ENCODE measurements at regions not wholly inside any gene's neighbourhood (a gene's known extent, or its start where the extent isn't known, plus 50 kb on each side); places are given as distances from the start of the nearest gene placed in this dataset.

DNA sequence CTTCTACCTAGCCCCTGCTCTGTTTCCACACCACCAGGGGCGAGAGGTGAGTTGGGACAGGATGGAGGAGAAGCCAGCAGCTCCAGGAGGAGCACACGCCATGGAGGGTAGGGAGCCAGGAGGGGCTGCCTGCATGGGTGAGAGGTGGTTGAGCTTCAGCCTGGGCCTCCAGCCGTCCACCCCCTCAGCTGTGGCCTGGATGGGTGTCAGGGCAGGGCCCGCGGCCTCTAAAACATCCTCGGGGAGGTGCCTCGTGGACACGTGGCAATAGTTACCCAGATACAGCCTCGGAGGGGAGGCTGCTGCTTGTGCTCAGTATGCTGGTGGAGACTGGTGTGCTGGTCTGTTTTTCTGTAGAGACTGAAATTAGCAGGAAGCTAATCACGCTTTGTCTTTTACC lies 104.7 kb upstream of the GSE1 start:
- Histone ChIP-seq H3K27me3 (ENCODE audit: control insufficient read depth, insufficient read depth, low read length) (no peaks in the 10 kb centered on the region), H3K27ac (ENCODE audit: low read length) (no peak overlapping the region), H3K9me3 (ENCODE audit: control insufficient read depth, insufficient read depth, low read depth, low read length) (no peaks in the 10 kb centered on the region), H3K4me1 (ENCODE audit: control insufficient read depth, insufficient read depth, low read length) (peaks cover 7% of the 10 kb centered on the region), H3K36me3 (ENCODE audit: control insufficient read depth, insufficient read depth, low read length) (no peaks in the 10 kb centered on the region), H3K4me3 (ENCODE audit: low read depth in 2 of 2, low read length in 2 of 2) (no peak overlapping the region)
- BruUV-seq (replicated peaks), result no TSS peak
- ChIA-PET POLR2A (no interaction called here), CTCF (interaction anchor here (0.6 kb wide), 1 partner anchor 217 kb away, joined by 4 read pairs; no protein-coding TSS in a partner anchor)
- no peak for ATAC-seq
- in situ Hi-C loops (cut with HindIII; ENCODE audit: low pct_unique_long_range_greater_than_20kb, low sequenced_read_pairs), result no loop called here
- TF ChIP-seq SIN3A (IDR thresholded peaks at IDR 0.05; ENCODE audit: borderline replicate concordance, insufficient read depth, low read depth, low read length) (no peak), TCF7L2 (IDR thresholded peaks at IDR 0.05; ENCODE audit: low read depth, low read length) (no peak), POLR2AphosphoS5 (IDR thresholded peaks at IDR 0.05; ENCODE audit: low read depth, low read length) (no peak)
- TF ChIP-seq, protein P1, sequence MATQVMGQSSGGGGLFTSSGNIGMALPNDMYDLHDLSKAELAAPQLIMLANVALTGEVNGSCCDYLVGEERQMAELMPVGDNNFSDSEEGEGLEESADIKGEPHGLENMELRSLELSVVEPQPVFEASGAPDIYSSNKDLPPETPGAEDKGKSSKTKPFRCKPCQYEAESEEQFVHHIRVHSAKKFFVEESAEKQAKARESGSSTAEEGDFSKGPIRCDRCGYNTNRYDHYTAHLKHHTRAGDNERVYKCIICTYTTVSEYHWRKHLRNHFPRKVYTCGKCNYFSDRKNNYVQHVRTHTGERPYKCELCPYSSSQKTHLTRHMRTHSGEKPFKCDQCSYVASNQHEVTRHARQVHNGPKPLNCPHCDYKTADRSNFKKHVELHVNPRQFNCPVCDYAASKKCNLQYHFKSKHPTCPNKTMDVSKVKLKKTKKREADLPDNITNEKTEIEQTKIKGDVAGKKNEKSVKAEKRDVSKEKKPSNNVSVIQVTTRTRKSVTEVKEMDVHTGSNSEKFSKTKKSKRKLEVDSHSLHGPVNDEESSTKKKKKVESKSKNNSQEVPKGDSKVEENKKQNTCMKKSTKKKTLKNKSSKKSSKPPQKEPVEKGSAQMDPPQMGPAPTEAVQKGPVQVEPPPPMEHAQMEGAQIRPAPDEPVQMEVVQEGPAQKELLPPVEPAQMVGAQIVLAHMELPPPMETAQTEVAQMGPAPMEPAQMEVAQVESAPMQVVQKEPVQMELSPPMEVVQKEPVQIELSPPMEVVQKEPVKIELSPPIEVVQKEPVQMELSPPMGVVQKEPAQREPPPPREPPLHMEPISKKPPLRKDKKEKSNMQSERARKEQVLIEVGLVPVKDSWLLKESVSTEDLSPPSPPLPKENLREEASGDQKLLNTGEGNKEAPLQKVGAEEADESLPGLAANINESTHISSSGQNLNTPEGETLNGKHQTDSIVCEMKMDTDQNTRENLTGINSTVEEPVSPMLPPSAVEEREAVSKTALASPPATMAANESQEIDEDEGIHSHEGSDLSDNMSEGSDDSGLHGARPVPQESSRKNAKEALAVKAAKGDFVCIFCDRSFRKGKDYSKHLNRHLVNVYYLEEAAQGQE (IDR thresholded peaks at IDR 0.05; ENCODE audit: insufficient read depth in 1 of 2, low read depth in 2 of 2, low read length in 1 of 2), result no peak
- TF ChIP-seq, protein P2, sequence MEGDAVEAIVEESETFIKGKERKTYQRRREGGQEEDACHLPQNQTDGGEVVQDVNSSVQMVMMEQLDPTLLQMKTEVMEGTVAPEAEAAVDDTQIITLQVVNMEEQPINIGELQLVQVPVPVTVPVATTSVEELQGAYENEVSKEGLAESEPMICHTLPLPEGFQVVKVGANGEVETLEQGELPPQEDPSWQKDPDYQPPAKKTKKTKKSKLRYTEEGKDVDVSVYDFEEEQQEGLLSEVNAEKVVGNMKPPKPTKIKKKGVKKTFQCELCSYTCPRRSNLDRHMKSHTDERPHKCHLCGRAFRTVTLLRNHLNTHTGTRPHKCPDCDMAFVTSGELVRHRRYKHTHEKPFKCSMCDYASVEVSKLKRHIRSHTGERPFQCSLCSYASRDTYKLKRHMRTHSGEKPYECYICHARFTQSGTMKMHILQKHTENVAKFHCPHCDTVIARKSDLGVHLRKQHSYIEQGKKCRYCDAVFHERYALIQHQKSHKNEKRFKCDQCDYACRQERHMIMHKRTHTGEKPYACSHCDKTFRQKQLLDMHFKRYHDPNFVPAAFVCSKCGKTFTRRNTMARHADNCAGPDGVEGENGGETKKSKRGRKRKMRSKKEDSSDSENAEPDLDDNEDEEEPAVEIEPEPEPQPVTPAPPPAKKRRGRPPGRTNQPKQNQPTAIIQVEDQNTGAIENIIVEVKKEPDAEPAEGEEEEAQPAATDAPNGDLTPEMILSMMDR (IDR thresholded peaks at IDR 0.05), result no peak
- DNase-seq (ENCODE audit: low read depth, low spot score), result no peak
- intact Hi-C loops (cut with micrococcal nuclease; ENCODE audit: unreplicated experiment), result no loop called here

DNA sequence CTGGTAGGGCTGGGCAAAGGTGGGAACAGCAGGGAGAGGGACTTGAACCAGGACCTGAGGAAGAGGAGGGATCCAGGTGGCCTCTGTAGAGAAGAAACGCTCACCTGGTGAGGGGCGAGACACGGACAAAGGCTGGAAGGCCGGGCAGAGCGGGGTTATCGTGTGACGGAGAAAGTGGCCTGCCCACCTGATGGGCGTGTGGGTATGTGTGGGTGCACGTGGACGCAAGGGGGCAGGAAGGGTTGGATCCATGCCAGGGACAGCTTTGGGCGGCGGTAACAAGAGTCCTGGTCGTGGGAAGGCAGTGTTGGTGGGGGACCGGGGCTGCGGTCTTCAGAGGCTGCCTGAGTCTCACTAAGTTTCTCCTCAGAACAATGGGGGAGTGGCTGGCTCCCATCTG lies 104.1 kb upstream of the GSE1 start:
- intact Hi-C loops (cut with micrococcal nuclease; ENCODE audit: unreplicated experiment), result no loop called here
- DNase-seq (ENCODE audit: low read depth, low spot score) (no peak), ATAC-seq (no peak)
- POLR2A ChIA-PET, result no interaction called here
- Histone ChIP-seq H3K36me3 (ENCODE audit: control insufficient read depth, insufficient read depth, low read length) (no peaks in the 10 kb centered on the region), H3K9me3 (ENCODE audit: control insufficient read depth, insufficient read depth, low read depth, low read length) (no peaks in the 10 kb centered on the region), H3K27ac (ENCODE audit: low read length) (no peak overlapping the region; the same call in 1 of the 2 replicates), H3K27me3 (ENCODE audit: control insufficient read depth, insufficient read depth, low read length) (no peaks in the 10 kb centered on the region), H3K4me3 (ENCODE audit: low read depth in 2 of 2, low read length in 2 of 2) (no peak overlapping the region), H3K4me1 (ENCODE audit: control insufficient read depth, insufficient read depth, low read length) (peaks cover 13% of the 10 kb centered on the region)
- no peak for TF ChIP-seq POLR2AphosphoS5 (IDR thresholded peaks at IDR 0.05; ENCODE audit: low read depth, low read length)
- TF ChIP-seq, protein P2 (IDR thresholded peaks at IDR 0.05), result no peak
- CTCF ChIA-PET, result interaction anchor here (0.6 kb wide), 1 partner anchor 217 kb away, joined by 4 read pairs; no protein-coding TSS in a partner anchor
- in situ Hi-C loops (cut with HindIII; ENCODE audit: low pct_unique_long_range_greater_than_20kb, low sequenced_read_pairs), result no loop called here
- no TSS peak for BruUV-seq (replicated peaks)
